Muscle of arm (tissue), 1 donor: ENCODE measurements at regions not wholly inside any gene's neighbourhood (a gene's known extent, or its start where the extent isn't known, plus 50 kb on each side); places are given as distances from the start of the nearest gene placed in this dataset.
A peak's percentile ranks its signal among the peaks of the same experiment; 100 is the strongest.

Source experiments
- DNase-seq: peaks from one replicate; pipeline ENCODE4 v3.0.0-alpha.2; 2013

DNA sequence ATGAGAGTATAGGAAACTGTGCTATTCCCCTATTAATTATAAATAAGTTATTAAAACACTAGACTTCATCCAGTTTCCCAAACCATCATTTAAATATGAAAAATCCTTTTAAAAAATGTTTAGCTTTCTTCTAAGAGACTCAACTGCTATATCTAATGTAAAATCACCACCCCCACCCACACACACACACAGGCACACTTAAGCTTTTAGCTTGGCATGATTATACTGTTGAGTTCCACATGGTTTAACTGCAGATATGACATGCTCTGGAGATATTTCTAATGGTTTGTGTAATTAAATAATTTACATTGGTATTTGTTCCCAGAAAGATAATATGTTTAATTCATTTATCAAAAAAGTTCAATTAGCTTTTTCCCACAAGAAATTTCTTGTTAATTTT, 1700.1 kb upstream of the SLC10A2 start:
- DNase-seq: no peak

GRCh38 chr13:104764600-104764999, 1698.4 kb upstream of the SLC10A2 start:
- DNase-seq: no peak

DNA sequence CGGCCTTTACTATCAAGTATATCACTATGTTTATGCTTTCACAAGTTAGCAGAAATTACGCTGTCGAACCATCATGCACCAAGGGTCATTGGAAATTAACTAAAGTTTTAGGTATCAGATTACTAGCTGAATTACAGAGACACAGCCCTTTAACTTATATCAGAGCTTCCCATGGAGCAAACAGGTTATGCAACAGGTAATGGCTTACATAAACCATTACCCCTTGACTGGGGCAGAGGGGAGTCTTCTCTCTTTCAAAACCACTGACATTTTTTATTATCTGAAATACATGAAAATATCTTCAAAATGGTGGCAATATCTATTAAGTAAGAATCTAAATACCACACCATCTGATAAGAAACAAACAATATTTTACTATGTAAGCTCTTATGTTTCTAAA, 1692.9 kb upstream of the SLC10A2 start:
- DNase-seq: no peak

- DNase-seq: no peak
These were observed 1691.5 kb upstream of the SLC10A2 start for GRCh38 chr13:104757712-104758111.

DNA sequence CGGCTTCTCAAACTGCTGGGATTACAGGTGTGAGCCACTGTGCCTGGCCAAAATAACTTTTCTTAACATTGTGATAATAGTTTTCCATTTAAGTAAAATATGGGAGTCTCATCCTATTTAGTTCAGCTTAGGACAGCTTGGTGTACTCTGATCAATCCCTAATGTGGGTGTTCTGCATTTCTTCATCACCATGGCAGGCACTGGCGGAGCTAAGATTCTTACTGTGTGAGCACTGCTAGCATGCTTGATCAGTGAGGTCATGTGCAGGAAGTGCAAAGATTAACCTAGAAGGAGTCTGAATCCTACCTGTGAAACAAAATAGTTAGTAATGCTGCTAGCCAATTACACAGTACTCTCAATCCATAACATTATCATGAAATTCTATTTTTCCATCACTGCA, 1684.2 kb upstream of the SLC10A2 start:
- DNase-seq: no peak

DNA sequence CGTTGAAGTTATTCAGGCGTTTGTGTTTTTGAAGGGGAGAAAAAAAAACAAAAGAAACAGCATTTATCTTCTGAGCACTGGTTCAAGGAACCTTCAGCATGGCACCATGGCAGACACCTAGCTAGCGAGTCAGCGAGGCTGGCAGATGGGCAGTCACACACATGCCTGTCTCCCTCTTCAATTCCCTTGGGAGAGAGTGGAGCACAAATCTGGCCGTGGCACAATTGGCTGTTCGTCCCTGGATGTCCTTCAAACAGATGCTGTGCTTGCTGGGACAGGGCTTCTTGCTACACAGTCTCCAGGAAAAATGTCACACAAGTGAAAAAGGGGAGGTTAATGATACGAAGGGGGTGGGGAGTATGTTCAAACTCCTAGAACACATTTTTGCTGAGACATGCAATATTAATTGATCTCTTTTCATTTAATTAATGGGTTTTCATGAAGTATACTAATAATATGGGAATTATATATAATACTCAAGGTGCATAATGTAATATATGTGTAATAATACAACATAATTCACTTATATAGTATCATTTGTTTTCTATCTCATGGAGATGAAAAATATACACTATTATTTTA, 1674.5 kb upstream of the SLC10A2 start:
- no peak for DNase-seq

DNA sequence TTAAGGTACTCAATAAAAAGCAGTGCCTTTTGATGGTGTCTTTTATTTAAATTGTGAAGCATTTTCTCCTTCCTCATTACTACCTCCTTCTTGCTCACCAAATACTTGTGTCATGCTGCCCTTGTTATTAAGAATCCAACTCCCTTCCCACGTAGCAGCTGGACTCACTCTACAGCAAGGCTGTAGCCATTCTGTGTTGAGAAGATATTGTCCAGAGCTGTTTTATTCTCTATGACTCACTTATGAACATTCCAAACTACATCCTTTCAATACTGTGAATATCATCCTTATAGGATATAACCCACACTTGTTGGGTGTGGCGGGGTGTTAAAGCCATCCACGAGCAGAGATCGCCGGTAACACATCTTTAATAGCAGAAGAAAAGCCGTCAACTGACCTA, 1671.5 kb upstream of the SLC10A2 start:
- no peak for DNase-seq

DNA sequence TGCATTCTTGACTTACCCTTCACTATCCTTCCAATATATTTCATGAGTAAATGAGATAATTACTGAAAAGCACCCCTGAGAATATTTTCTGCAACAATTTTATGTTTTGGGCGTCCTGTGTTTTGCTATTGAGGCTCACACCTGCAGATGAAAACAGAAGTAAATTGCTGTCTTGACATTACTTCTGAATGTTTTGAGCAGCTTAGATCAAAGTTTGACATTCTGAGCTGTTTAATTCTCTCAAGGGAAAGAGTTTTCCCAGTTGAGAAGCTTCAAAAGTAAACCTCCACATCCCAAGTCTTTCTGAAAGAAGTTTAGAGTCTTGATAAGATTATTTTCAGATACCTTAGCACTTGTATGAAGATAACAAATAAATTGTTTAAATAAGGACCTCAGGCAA, 1667.2 kb upstream of the SLC10A2 start:
- DNase-seq: no peak

DNA sequence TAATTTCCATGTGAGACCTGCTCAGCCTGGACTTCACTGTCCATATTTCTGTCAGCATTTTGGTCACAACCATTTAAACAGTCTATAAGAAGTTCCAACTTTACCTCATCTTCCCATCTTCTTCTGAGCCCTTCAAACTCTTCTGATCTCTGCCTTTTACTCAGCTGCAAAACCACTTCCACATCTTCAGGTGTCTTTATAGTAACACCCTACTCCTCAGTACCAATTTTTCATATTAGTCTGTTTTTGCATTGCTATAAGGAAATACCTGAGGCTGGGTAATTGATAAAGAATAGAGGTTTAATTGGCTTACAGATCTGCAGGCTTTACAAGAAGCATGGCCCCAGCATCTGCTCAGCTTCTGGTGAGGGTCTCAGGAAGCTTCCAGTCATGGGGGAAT, 1648.9 kb upstream of the SLC10A2 start:
- no peak for DNase-seq

GRCh38 chr13:104705031-104705750, 1639.0 kb upstream of the SLC10A2 start:
- no peak for DNase-seq

GRCh38 chr13:104701591-104701990, 1635.4 kb upstream of the SLC10A2 start:
- DNase-seq: no peak

DNA sequence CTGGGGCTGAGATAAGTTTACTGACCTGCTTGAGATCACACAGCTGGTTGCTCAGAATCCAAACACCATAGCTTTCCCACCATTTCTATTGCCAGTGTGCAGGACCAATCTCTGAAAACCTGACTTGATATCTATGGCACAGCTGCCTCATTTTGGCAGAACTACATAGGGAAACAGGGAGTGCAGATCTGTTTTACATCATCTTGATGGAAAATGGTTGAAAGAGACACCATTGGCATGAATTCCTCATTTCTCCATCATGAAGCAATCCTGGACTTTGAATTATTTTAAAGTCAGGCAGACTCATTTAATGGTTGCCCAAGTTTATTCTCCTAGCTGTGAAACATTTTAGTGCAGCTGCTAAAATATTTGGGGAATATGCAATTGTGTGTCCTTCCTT, 1628.2 kb upstream of the SLC10A2 start:
- peak; percentile 18 for DNase-seq

DNA sequence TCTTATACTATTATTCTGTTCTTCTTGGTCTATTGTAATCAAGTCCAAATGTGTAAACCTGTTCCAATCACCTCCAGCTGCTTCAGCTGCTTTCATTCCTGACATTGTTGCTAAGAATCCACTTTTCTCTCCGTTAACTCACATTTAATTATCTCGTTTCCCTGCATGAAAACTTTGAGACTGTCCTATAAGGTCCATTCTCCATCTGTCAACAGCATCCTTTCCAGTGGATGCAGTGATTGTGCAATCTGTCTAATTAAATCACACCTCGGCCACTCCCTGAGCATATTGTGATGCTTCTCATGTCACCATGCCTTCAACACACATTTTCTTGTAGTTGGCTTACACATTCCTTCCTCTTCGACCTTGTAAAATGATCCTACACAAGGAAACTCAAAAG, 1626.9 kb upstream of the SLC10A2 start:
- no peak for DNase-seq

GRCh38 chr13:104691767-104692467, 1625.7 kb upstream of the SLC10A2 start:
- no peak for DNase-seq

GRCh38 chr13:104686484-104686883, 1620.3 kb upstream of the SLC10A2 start:
- no peak for DNase-seq

DNA sequence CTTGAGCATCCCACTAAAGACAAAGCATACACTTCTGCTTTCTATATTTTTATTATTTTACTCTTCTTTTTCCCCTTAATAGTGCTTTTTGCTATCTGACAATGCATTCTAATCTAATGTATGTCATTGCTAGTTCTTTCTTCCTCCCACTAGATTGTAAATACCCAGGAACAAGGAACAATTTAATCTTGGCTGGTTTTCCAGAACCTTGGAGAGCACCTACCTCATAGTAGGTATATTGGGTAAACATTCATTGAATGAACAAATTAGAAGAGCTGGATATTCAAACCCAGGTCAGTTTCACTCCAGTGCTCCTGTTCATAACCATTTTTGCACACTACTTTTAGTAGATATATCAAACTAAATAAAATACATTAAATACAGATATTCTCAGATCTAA, 1617.6 kb upstream of the SLC10A2 start:
- DNase-seq: no peak

- DNase-seq: no peak
These were observed 1611.9 kb upstream of the SLC10A2 start for GRCh38 chr13:104678161-104678560.

- DNase-seq: no peak
These were observed 1605.7 kb upstream of the SLC10A2 start for GRCh38 chr13:104671901-104672300.

DNA sequence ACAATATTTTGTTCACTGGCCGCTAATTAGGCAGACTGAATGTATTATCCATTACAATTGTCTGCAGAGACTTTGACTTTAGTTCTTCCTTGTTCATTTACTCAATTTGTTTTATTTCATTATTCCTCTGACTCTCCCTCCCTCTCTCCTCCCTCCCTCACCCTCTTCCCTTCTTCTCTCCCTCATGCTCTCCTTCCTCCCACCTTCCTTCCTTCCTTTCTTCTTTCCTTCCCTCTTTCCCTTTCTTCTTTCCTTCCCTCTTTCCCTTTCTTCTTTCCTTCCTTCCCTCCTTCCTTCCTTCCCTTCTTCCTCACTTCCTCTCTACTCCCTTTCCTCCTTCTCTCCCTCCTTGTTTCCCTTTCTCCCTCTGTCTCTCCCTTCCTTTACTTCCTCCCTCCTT, 1591.0 kb upstream of the SLC10A2 start:
- DNase-seq: no peak

DNA sequence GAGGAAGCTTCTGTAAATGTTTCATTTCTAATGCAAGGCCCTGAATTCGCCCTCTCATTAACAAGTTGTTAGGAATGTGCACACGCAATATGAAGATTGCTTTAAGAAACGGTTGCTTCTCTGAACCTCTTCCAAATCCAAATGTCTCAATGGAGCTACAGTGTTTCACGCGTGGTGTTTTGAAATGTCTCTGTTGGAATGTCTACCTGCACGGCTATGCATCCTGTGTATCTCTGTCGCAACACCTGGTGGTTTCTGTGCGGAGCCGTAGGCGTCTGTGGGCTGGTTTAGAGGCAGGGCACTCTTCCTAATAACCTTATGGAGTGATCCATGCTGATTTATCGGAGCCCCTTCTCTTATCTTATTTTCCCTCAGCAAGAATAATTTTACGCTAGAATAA, 1584.2 kb upstream of the SLC10A2 start:
- DNase-seq: no peak

GRCh38 chr13:104648291-104648690, 1582.1 kb upstream of the SLC10A2 start:
- DNase-seq: no peak

- no peak for DNase-seq
These were observed 1579.6 kb upstream of the SLC10A2 start for GRCh38 chr13:104645786-104646185.

GRCh38 chr13:104641309-104641708, 1575.1 kb upstream of the SLC10A2 start:
- no peak for DNase-seq
